ENCODE measurements at regions not wholly inside any gene's neighbourhood (a gene's known extent, or its start where the extent isn't known, plus 50 kb on each side); places are given as distances from the start of the nearest gene placed in this dataset.

DNA sequence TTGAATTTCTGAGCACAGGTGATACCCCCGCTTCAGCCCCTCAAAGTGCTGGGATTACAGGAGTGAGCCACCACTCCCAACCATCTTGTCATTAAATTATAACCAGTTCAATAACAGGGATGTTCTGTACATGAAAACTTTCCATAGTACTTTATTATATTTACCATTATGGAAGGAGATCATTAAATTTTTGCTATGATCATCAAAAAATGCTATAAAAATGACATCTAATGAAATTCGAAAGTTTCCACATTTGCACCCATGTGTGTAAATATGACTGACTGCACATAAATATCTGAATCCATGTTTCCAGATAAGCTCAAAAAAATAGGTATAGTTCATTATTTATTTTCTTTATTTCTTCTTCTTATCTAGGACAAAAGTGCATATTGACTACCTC, 182.6 kb downstream of the FBXO8 start:
- no peaks in the 10 kb centered on the region for H3K79me1 ChIP-seq (ENCODE audit: low read depth, low read length)
- no peak overlapping the region for H3K56ac ChIP-seq (replicated peaks; ENCODE audit: insufficient read length, low read depth, low read length)
- FAIRE-seq (no peak), DNase-seq (ENCODE audit: low read depth in 1 of 2, low spot score in 2 of 2) (no peak)
- H3K23ac ChIP-seq (ENCODE audit: insufficient read length) = no peak overlapping the region
- no peaks in the 10 kb centered on the region for H3K79me2 ChIP-seq (ENCODE audit: control insufficient read depth in 1 of 2, insufficient read depth in 2 of 2, low read length in 2 of 2)
- no peaks in the 10 kb centered on the region for H4K20me1 ChIP-seq (replicated peaks in 1 of 2; ENCODE audit: control insufficient read depth in 1 of 2, insufficient read depth in 2 of 2, low read length in 2 of 2)
- H2AK5ac ChIP-seq (ENCODE audit: low read depth, low read length) = no peak overlapping the region
- H3K18ac ChIP-seq (ENCODE audit: extremely low read depth, low read length) = no peak overlapping the region
- H3K9ac ChIP-seq (replicated peaks in 1 of 4; ENCODE audit: extremely low read depth in 1 of 4, low read depth in 3 of 4, low read length in 3 of 4) = no peak overlapping the region
- TF ChIP-seq RXRA (IDR thresholded peaks at IDR 0.05; ENCODE audit: insufficient read depth, low read depth, low read length) (no peak), CEBPB (IDR thresholded peaks at IDR 0.05; ENCODE audit: low read depth, low read length) (no peak)
- TF ChIP-seq, protein P1, sequence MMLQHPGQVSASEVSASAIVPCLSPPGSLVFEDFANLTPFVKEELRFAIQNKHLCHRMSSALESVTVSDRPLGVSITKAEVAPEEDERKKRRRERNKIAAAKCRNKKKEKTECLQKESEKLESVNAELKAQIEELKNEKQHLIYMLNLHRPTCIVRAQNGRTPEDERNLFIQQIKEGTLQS (IDR thresholded peaks at IDR 0.05; ENCODE audit: insufficient read depth, low read depth, low read length) = no peak
- H3K4me3 ChIP-seq (ENCODE audit: extremely low read depth in 1 of 4, insufficient read depth in 2 of 4, low read depth in 3 of 4, low read length in 4 of 4) = no peak overlapping the region
- no peak overlapping the region for H2AFZ ChIP-seq (ENCODE audit: low read length)
- no peak overlapping the region for H4K91ac ChIP-seq (replicated peaks; ENCODE audit: insufficient read length, low read length)
- ChIA-PET CTCF (ENCODE audit: partially characterized antibody) (no interaction called here), POLR2A (ENCODE audit: partially characterized antibody) (no interaction called here)
- no peak overlapping the region for H2BK5ac ChIP-seq (ENCODE audit: low read depth, low read length)
- H3K4ac ChIP-seq (replicated peaks; ENCODE audit: insufficient read length, low read depth, low read length) = no peak overlapping the region
- no peak overlapping the region for H2BK12ac ChIP-seq (ENCODE audit: low read depth, low read length)
- no peaks in the 10 kb centered on the region for H3K27me3 ChIP-seq (replicated peaks in 1 of 4; ENCODE audit: control insufficient read depth in 3 of 4, extremely low read depth in 1 of 4, insufficient read depth in 3 of 4, low read length in 3 of 4)
- no peaks in the 10 kb centered on the region for H3K4me1 ChIP-seq (replicated peaks in 1 of 4; ENCODE audit: control insufficient read depth in 3 of 4, insufficient read depth in 4 of 4, low read length in 3 of 4)
- no peak overlapping the region for H4K5ac ChIP-seq (ENCODE audit: insufficient read length, low read depth, low read length)
- no peak overlapping the region for H4K8ac ChIP-seq (ENCODE audit: extremely low read depth, insufficient read depth, low read length)
- no peak overlapping the region for H3K4me2 ChIP-seq (ENCODE audit: insufficient read depth in 1 of 2, low read depth in 2 of 2, low read length in 2 of 2)
- H2BK120ac ChIP-seq (replicated peaks; ENCODE audit: low read depth, low read length) = no peak overlapping the region
- H3K27ac ChIP-seq (ENCODE audit: low read depth, low read length) = no peak overlapping the region
- no peaks in the 10 kb centered on the region for H3K36me3 ChIP-seq (ENCODE audit: control insufficient read depth in 2 of 4, insufficient read depth in 4 of 4, low read length in 3 of 4)
- H3K14ac ChIP-seq (ENCODE audit: insufficient read length) = no peak overlapping the region
- no peak overlapping the region for H2BK20ac ChIP-seq (ENCODE audit: low read length)
- no peak overlapping the region for H2BK15ac ChIP-seq (ENCODE audit: low read length)
- no peaks in the 10 kb centered on the region for H3K9me3 ChIP-seq (ENCODE audit: insufficient read depth in 2 of 2, low read depth in 1 of 2, low read length in 1 of 2)
- H3K23me2 ChIP-seq (ENCODE audit: low read depth, low read length) = no peaks in the 10 kb centered on the region
- WGBS, 2 experiments (ENCODE audit: extremely low coverage in 1 of 2, insufficient coverage in 1 of 2, insufficient read length in 1 of 2, insufficient replicate concordance in 2 of 2, low coverage in 1 of 2, low lambda C conversion rate in 2 of 2, missing lambda C conversion rate in 1 of 2) = 93% methylated on average over 2 of the region's 2 CpGs; no CpG with 5 or more reads in 1 of the 2 experiments
